ENCODE measurements at regions not wholly inside any gene's neighbourhood (a gene's known extent, or its start where the extent isn't known, plus 50 kb on each side); places are given as distances from the start of the nearest gene placed in this dataset.

DNA sequence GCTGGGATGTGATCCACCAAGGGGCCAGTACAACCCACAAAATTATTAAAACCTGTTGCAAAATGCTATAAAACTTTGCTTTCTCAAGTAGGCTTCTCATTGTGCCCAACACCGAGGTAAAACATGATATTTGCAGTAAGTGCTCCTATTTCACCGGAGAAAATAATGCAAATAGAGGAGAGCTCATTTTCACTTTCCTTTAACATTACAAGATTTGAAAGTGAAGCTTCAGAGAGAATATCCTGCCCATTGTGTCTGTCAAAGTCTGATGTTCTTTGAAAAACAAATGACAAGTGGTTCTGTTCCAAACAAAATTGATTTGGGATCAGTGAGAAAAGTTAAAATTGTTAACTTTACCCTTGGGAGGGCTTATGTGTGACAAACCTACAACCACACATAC is 287.1 kb downstream of the KCNN2 start:
- DNase-seq, result no peak

DNA sequence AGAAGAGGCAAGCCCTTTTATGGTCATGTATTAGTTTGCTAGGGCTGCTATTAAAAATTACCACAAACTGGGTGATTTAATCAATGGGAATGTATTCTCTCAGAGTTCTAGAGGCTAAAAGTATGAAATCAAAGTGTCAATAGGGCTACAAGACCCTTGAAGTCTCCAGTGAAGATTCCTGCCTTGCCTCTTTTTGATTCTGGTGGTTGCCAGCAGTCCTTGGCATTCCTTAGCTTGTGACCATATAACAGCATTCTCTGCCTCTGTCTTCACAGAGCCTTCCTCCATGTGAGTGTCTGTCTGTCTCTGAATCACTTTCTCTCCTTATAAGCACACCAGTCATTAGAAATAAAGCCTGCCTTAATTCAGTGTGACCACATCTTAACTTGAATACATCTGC is 282.7 kb downstream of the KCNN2 start:
- no peak for DNase-seq

DNA sequence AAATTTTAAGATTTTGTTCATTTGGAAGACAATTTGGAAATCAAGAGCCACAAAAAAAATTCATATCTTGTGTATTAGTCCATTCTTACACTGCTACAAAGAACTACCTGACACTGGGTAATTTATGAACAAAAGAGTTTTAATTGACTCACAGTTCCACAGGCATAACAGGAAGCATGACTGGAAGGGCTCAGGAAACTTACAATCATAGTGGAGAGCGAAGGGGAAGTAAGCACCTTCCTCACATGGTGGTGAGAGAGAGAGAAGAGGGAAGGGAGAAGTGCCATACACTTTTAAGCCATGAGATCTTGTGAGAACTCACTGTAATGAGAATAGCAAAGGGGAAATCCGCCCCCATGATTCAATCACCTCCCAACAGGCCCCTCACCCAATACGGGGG is 274.4 kb downstream of the KCNN2 start:
- DNase-seq, result no peak

- no peak for DNase-seq
Observed at GRCh38 chr5:114634967-114635901, 273.4 kb downstream of the KCNN2 start.

DNA sequence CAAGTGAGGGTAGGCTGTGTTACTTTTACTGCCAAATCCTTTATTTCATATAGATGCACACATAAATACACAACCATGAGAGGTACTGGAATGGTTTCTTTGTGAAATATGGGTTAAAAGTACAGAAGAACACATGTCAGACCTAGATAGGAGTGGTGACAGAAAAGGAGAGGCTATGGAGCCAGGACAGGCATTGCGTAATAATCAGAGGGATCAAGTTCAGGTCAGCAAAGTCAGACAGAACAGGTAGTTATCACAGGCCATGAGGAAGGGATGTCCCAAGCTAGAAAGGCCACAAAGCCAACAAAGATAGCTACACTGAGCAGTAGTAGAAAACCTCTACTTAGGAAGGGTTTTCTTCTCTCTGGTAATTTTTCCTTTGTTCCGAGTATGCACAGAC is 272.6 kb downstream of the KCNN2 start:
- DNase-seq, result no peak

DNA sequence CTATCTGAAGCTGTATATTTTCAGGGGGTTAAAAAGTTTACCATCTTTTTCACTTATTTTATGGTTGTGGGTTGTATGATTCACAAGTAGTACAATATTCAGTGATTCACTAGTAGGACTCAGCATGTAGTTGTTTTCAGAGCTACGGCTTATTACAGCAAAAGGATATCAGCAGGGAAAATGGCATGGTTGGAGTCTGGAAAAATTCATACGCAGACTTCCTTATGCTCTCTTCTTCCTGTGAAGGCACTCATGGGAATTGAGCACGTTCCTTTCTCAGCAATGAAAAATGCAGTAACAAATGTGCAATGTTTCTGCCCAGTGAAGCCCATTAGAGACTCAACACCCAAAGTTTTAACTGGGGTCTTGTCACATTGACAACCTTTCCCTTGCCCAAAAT is 250.5 kb downstream of the KCNN2 start:
- DNase-seq, result no peak

- DNase-seq, result no peak
Observed at GRCh38 chr5:114581136-114581535, 219.3 kb downstream of the KCNN2 start.

- no peak for DNase-seq
Observed at GRCh38 chr5:114565871-114566270, 204.0 kb downstream of the KCNN2 start.

- DNase-seq, result no peak
Observed at GRCh38 chr5:114565139-114565538, 203.3 kb downstream of the KCNN2 start.

GRCh38 chr5:114561415-114561814 is 199.5 kb downstream of the KCNN2 start:
- no peak for DNase-seq

Data from NCI-H2227 treated with DMSO at 0.1 percent for 48 hours (cell line).